SJSA1 (cell line): ENCODE measurements at regions not wholly inside any gene's neighbourhood (a gene's known extent, or its start where the extent isn't known, plus 50 kb on each side); places are given as distances from the start of the nearest gene placed in this dataset.
"Not testable (repeated sequence)": the region's sequence is repeated elsewhere in the genome, so short reads cannot be mapped to it uniquely, and the experiment has no call there.

Experiments
- DNase-seq, 2 experiments: peaks; one replicate each; pipeline ENCODE4 v3.0.0-alpha.2; 2015 to 2020; ENCODE audit warnings: low spot score in 2 of 2, low read depth in 1 of 2
- H3K27ac ChIP-seq: fragments of 250-450 bp; sonication (Bioruptor Pico); 2 replicates; pipeline ENCODE4 v1.5.1; 2020; ENCODE audit warnings: mild to moderate bottlenecking, moderate library complexity
- H3K27me3 ChIP-seq: fragments of 250-450 bp; sonication (Bioruptor Pico); replicated peaks from 2 replicates; pipeline ENCODE4 v1.5.1; 2020; ENCODE audit warnings: mild to moderate bottlenecking, moderate library complexity
- H3K36me3 ChIP-seq: fragments of 250-450 bp; sonication (Bioruptor Pico); 2 replicates; pipeline ENCODE4 v1.5.1; 2020; ENCODE audit warnings: mild to moderate bottlenecking
- H3K4me1 ChIP-seq: fragments of 250-450 bp; sonication (Bioruptor Pico); replicated peaks from 2 replicates; pipeline ENCODE4 v1.6.1; 2021; ENCODE audit warnings: mild to moderate bottlenecking
- H3K4me3 ChIP-seq: fragments of 250-450 bp; sonication (Bioruptor Pico); 2 replicates; pipeline ENCODE4 v1.5.1; 2020; ENCODE audit warnings: mild to moderate bottlenecking
- H3K9me3 ChIP-seq: fragments of 250-450 bp; sonication (Bioruptor Pico); replicated peaks from 2 replicates; pipeline ENCODE4 v1.5.1; 2020; ENCODE audit warnings: mild to moderate bottlenecking

DNA sequence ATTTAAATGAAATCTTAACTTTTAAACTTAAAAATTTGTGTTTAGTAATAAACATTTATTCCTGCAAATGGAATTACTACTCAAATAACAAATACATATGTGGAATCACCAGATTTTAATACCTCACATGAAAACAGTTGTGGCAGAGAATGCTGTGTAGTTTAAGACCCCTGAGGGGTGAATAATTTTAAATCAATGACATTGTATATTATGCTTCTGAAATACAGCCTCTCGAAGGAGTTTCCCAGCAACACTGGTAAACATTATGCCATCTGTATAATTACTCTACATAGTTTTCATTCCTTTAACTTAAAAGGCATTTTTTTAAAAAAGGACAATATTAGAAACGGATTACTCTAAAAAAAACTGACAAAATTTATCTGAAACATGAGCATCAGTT lies 2313.3 kb downstream of the ARAP2 start:
- H3K27me3 ChIP-seq, result no peaks in the 10 kb centered on the region
- H3K36me3 ChIP-seq, result no peaks in the 10 kb centered on the region
- no peak overlapping the region for H3K27ac ChIP-seq
- H3K9me3 ChIP-seq, result no peaks in the 10 kb centered on the region
- DNase-seq, result no peak
- H3K4me3 ChIP-seq, result no peak overlapping the region
- no peaks in the 10 kb centered on the region for H3K4me1 ChIP-seq

DNA sequence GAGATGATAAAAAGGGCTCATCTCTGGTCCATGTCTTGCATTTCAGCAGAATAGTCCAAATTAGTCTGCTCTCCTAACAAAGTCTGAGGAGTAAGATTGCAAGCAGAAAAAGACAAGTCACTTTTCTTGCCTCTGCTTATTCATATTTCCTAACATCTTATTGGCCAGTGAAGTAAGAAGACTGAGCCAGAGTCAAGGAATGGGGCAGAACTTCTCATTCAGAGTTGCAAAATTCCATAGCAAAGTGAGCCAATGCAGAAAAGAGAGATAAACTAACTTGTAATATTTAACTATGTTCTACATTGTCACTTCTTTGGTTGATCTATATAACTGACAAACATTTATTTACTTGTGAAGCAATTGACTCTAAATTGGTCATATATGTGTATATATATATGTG lies 2304.0 kb downstream of the ARAP2 start:
- Histone ChIP-seq H3K36me3 (no peaks in the 10 kb centered on the region), H3K4me1 (no peaks in the 10 kb centered on the region), H3K9me3 (no peaks in the 10 kb centered on the region), H3K27ac (no peak overlapping the region), H3K4me3 (no peak overlapping the region), H3K27me3 (no peaks in the 10 kb centered on the region)
- no peak for DNase-seq

DNA sequence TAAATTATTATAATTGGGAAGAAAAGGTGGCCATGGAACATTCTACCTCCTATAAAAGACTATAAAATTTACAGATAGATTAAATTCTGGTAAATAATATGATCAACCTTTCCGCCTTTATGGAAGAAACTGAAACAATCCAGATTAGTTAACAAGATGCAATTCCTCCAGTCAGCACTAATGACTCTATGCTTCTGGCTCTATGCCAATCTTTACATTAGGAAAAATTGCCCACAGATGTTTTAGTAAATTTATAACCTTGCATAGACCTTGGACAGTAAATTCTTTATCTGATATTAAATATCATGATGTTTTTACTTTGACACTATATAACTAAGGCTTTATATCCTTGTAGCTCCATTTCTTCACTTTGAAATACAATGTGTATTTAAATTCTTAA lies 2302.5 kb downstream of the ARAP2 start:
- no peaks in the 10 kb centered on the region for H3K36me3 ChIP-seq
- H3K4me3 ChIP-seq, result no peak overlapping the region
- no peak for DNase-seq
- no peak overlapping the region for H3K27ac ChIP-seq
- no peaks in the 10 kb centered on the region for H3K27me3 ChIP-seq
- no peaks in the 10 kb centered on the region for H3K9me3 ChIP-seq
- no peaks in the 10 kb centered on the region for H3K4me1 ChIP-seq

DNA sequence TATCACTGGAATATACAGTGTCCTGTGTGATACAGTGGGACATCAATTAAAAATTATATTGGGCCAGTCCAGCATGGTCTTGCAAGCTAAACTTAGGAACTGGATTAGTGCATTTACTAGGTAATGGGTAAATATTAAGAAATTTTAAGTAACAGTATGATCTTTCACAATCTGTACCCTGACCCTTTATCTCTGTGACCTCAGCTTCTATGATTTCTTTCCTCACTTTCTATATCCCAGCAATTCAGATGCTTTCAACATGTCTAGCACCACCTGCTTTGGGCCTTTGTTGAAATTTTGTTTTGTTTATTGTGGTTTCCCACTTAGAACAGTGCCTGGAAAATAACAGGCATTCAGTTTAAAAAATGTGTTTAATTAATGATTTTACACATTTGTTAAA lies 2295.4 kb downstream of the ARAP2 start:
- DNase-seq, result no peak
- no peaks in the 10 kb centered on the region for H3K27me3 ChIP-seq

DNA sequence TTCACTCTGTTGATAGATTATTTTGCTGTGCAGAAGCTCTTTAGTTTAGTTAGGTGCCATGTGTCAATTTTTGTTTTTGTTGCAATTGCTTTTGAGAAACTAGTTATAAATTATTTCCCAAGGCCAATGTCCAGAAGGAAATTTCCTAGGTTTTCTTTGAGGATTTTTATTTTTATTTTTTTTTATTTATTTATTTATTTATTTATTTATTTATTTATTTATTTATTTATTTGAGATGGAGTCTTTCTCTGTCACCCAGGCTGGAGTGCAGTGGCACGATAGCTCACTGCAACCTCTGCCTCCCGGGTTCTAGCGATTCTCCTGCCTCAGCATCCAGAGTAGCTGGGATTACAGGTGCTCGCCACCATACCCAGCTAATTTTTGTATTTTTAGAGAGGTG lies 2290.5 kb downstream of the ARAP2 start:
- not testable (repeated sequence) for H3K9me3 ChIP-seq, H3K27me3 ChIP-seq, H3K27ac ChIP-seq

More for the DNA sequence above, 2295.4 kb downstream of the ARAP2 start:
- no peaks in the 10 kb centered on the region for H3K9me3 ChIP-seq
- H3K4me3 ChIP-seq, result no peak overlapping the region
- no peaks in the 10 kb centered on the region for H3K4me1 ChIP-seq
- H3K36me3 ChIP-seq, result no peaks in the 10 kb centered on the region
- H3K27ac ChIP-seq, result no peak overlapping the region

DNA sequence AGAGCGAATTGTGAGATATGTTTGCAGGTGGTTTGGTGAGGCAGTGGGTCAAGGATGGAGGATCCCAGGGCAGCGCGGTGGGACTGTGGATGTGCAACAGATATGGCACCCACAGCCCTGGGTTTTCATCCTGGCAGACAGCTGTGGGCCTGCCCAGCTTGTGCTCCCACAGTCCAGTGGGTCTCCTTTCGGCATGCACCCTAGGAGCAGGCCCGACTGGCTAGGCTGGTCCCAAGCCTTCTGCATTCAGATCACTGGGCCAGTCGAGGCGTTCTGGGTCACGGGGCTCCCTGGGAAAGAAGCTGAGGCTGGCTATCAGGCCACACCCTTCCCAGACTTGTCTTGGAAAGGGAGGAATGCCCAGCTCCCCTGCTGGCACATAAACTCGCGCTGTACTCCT lies 2289.6 kb downstream of the ARAP2 start:
- H3K4me1 ChIP-seq, result no peaks in the 10 kb centered on the region
- H3K9me3 ChIP-seq, result no peaks in the 10 kb centered on the region
- H3K4me3 ChIP-seq, result no peak overlapping the region
- DNase-seq, result no peak
- no peaks in the 10 kb centered on the region for H3K27me3 ChIP-seq
- H3K27ac ChIP-seq, result no peak overlapping the region
- no peaks in the 10 kb centered on the region for H3K36me3 ChIP-seq

More for the DNA sequence above, 2290.5 kb downstream of the ARAP2 start:
- H3K36me3 ChIP-seq, DNase-seq, H3K4me3 ChIP-seq, H3K4me1 ChIP-seq: not testable (repeated sequence)

DNA sequence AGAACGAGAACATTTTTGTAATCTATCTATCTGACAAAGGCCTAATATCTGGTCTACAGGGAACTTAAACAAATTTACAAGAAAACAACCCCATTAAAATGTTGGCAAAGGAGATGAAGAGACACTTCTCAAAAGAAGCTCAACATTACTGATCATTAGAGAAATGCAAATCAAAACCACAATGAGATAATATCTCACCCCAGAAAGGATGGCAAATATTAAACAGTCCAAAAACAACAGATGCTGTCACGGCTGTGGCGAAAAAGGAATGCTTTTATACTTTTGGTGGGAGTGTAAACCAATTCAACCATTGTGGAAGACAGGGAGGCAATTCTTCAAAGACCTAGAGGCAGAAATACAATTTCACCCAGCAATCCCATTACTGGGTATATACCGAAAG lies 2284.8 kb downstream of the ARAP2 start:
- H3K27me3 ChIP-seq, result no peaks in the 10 kb centered on the region
- no peak overlapping the region for H3K27ac ChIP-seq
- H3K4me1 ChIP-seq, result no peaks in the 10 kb centered on the region
- H3K9me3 ChIP-seq, result no peaks in the 10 kb centered on the region
- no peak for DNase-seq
- no peak overlapping the region for H3K4me3 ChIP-seq
- no peaks in the 10 kb centered on the region for H3K36me3 ChIP-seq

DNA sequence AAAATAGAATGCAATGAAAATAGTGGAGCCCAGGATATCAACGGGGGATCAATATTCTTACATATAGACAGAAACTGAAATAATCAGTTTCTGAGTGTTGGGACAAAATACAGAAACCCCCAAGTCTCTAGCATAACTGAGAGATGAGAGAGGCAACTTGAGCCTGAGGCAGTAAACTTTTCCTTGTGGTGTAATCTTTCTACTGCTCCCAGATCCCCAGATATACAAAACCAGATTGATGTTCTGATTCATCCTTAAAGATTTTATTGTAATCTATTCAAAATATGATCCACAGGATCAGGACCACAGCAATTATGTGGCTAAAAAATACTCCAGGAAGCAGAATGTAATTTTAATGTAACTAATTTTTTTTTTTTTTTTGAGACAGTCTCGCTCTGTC lies 2282.6 kb downstream of the ARAP2 start:
- no peak overlapping the region for H3K27ac ChIP-seq
- H3K4me1 ChIP-seq, result no peaks in the 10 kb centered on the region
- H3K27me3 ChIP-seq, result no peaks in the 10 kb centered on the region
- H3K9me3 ChIP-seq, result no peaks in the 10 kb centered on the region
- H3K4me3 ChIP-seq, result no peak overlapping the region
- no peak for DNase-seq
- no peaks in the 10 kb centered on the region for H3K36me3 ChIP-seq

DNA sequence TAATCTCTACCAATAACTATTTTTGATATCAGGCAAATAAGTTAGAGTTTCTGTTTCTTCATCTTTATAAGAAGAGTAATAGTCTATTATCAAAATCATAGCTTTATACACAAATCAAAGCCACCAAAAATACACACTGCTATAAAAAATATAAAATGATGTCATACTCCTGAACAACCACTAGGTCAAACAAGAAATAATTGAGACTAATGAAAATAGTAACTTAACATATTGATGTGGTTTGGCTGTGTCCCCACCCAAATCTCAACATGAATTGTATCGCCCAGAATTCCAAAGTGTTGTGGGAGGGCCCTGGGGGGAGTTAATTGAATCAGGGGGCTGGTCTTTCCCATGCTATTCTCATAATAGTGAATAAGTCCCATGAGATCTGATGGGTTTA lies 2277.5 kb downstream of the ARAP2 start:
- Histone ChIP-seq H3K4me1 (no peaks in the 10 kb centered on the region), H3K27me3 (no peaks in the 10 kb centered on the region), H3K9me3 (no peaks in the 10 kb centered on the region), H3K36me3 (no peaks in the 10 kb centered on the region), H3K27ac (no peak overlapping the region), H3K4me3 (no peak overlapping the region)
- no peak for DNase-seq

DNA sequence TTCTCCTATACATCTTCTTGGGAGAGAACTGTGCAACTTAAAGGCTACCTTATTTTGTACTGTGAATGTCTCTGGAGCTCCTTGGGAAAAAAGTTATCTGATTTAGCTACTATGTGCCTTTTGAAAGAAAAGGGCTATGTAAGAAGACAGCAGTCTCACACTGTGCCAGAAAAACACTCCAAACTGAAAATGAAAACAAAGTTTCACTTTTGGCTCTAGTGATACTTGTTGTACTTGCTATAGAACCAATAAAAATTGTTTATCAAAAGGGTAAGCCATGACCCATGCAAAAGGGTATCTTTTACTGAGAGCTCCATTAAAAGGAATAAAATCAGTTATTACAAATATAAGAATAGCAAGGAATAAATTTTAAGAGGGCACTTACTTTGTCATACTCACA lies 2270.0 kb downstream of the ARAP2 start:
- no peak for DNase-seq
- Histone ChIP-seq H3K36me3 (no peaks in the 10 kb centered on the region), H3K4me3 (no peak overlapping the region), H3K4me1 (no peaks in the 10 kb centered on the region), H3K27me3 (no peaks in the 10 kb centered on the region), H3K9me3 (no peaks in the 10 kb centered on the region), H3K27ac (no peak overlapping the region)

DNA sequence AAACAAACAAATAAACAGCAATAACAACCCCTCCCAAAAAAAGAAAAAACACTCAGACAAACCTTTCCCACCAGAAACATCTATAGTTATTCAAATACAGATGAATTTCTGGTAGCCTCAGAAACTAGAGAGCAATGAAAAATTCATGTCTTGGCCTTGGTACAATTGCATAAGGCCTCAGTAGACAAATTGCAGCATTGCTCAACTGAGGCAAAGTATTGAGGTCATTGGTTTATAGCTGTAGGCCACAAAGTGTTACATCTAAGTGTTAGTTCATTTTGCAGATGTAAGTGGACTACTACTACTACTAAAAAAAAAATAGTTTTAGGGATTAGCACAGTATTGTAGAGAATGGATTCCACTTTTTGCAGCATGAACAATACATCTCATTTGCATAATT lies 2268.3 kb downstream of the ARAP2 start:
- no peaks in the 10 kb centered on the region for H3K36me3 ChIP-seq
- H3K4me3 ChIP-seq, result no peak overlapping the region
- H3K27ac ChIP-seq, result no peak overlapping the region
- H3K9me3 ChIP-seq, result no peaks in the 10 kb centered on the region
- DNase-seq, result no peak
- no peaks in the 10 kb centered on the region for H3K27me3 ChIP-seq
- H3K4me1 ChIP-seq, result no peaks in the 10 kb centered on the region

DNA sequence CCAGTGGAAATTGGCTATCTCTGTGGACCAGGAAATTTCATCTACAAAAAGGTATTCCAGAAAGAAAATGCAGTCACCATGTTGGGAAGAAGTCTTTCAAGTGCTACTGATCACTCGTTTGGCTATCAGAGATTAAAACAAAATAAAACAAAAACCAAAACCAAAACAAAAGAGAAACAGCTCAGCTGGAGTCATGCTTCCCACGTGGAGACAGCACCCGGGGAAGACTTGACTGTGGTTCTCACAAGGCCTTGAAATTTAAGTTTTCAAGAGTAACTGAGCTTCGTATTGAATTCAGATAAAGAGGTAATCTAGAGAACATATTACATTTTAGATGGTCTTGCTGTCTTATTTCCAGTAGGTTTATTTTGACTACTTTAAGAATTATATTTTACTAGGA lies 2264.5 kb downstream of the ARAP2 start:
- not testable (repeated sequence) for H3K4me3 ChIP-seq, H3K27ac ChIP-seq, H3K36me3 ChIP-seq, DNase-seq, H3K9me3 ChIP-seq, H3K27me3 ChIP-seq, H3K4me1 ChIP-seq

DNA sequence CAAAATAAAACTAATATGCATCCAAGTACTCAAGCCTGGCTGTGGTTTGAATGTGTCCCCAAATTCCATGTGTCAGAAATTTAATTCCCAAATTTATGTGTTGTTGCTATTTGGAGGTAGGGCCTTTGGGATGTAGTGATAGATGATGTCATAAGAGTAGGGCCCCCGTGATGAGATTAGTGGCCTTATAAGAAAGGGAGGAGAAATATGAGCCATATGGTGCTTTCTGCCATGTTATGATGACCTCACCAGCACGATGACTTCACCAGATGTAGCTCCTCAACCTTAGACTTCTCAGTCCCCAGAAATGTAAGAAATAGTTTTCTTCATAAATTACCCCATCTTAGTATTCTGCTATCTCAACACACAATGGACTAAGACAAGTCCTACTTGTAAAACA lies 2264.0 kb downstream of the ARAP2 start:
- H3K4me3 ChIP-seq, result no peak overlapping the region
- H3K9me3 ChIP-seq, result no peaks in the 10 kb centered on the region
- no peak overlapping the region for H3K27ac ChIP-seq
- no peaks in the 10 kb centered on the region for H3K36me3 ChIP-seq
- no peaks in the 10 kb centered on the region for H3K4me1 ChIP-seq
- H3K27me3 ChIP-seq, result no peaks in the 10 kb centered on the region
- no peak for DNase-seq

DNA sequence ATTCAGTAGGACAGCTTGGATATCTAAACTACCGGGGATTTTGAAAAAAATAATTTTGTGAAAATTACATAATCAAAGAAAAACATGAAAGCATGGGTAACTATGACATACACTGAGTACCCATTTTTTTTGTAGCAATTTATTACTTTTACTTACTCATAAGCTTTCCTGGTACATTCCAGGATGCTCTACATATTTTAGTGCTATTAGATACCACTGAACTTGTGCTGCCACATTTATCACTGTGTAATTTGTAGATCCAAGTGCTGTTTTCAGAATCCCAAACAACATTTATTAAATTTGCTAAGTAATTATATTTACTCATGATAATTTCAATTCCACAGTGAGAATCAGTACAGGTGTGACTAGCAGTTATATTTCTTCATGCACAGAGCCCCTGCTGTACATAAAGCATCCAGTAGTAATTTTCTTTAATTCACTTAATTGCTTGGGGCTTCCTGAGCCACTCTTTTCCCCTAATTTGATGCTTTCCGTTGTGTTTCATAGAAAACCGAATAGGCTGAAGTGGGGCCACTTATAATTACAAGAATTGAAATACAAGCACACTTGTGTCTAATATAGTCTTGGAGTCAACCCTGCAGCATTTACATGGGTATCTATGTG lies 2254.4 kb downstream of the ARAP2 start:
- Histone ChIP-seq H3K27ac (no peak overlapping the region), H3K27me3 (no peaks in the 10 kb centered on the region), H3K4me1 (no peaks in the 10 kb centered on the region), H3K36me3 (no peaks in the 10 kb centered on the region), H3K9me3 (no peaks in the 10 kb centered on the region), H3K4me3 (no peak overlapping the region)
- no peak for DNase-seq

DNA sequence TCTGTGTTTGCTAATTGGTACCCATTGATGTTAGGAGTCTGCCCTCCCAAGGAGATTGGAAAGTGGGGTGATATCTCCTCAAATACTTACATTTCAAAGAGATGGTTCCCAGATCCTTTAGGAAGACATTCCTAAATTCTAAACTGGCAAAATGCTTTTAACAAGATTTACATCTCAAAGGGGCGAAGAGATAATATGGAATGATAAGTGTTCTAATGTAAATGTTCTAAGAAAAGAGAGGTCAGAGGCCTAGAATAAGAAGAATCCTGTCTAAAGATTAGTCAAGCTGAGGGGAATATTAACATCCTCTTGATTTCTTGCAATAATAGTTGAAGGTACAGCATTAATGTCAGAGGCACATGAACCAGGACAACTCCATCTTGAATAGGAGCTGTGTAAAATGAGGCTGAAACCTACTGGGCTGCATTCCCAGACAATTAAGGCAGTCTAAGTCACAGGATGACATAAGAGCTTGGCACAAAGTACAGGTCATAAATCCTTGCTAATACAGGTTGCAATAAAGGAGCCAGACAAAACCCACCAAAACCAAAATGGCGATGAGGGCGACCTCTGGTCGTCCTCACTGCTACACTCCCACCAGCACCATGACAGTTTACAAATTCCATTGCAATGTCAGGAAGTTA lies 2248.1 kb downstream of the ARAP2 start:
- Histone ChIP-seq H3K4me3 (no peak overlapping the region), H3K27ac (no peak overlapping the region), H3K36me3 (no peaks in the 10 kb centered on the region), H3K4me1 (no peaks in the 10 kb centered on the region), H3K27me3 (no peaks in the 10 kb centered on the region), H3K9me3 (no peaks in the 10 kb centered on the region)
- DNase-seq, result no peak
